H1 (cell line): ENCODE measurements at regions not wholly inside any gene's neighbourhood (a gene's known extent, or its start where the extent isn't known, plus 50 kb on each side); places are given as distances from the start of the nearest gene placed in this dataset.

Source experiments
- EP300 ChIP-seq, 2 experiments: IDR thresholded peaks; 1 replicate in 1 of 2; 2 replicates in 1 of 2; pipeline ENCODE4 v1.6.1; 2011 to 2012; ENCODE audit warnings: low read depth in 2 of 2, low read length in 2 of 2, mild to moderate bottlenecking in 2 of 2, borderline replicate concordance in 1 of 2, inconsistent platforms in 1 of 2, moderate library complexity in 1 of 2
- FOSL1 ChIP-seq: IDR thresholded peaks from 2 replicates; pipeline ENCODE4 v1.6.1; 2011; ENCODE audit warnings: mild to moderate bottlenecking, low read depth, low read length, moderate library complexity; ENCODE audit not compliant: insufficient read depth
- RXRA ChIP-seq: IDR thresholded peaks from 2 replicates; pipeline ENCODE4 v1.6.1; 2011; ENCODE audit warnings: low read depth, mild to moderate bottlenecking, low read length, moderate library complexity; ENCODE audit not compliant: insufficient read depth

DNA sequence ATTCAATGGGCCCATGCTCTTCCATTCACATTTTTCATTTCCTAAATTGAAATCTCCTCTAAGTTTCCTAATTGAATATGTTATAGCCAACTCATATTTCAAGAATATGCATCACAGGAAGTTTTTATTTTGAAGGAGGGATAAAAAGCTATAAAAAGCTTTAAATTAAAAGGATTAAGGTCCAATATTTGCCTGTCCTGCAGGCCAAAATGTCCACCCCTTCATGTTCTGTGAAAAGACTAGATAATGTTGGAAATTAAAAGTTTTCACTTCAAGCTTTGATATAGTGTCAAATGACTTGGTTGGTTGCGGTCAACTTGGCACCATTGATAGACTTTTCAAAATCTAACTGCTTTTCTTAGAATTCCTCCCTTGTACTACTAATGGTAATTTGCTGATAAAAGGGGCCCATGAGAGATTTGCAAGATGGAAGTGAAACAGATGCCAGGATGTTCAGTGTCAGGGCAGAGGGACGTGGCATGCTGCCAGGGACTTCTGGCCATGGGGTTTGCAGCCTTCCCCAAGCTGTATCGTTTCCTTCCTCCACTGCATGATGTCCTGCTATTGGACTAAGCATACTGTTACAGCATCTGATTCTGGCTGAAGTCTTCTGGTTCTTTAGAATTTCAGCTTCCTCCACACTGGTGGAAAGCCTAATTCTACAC, 547.3 kb upstream of the MIR17HG start (continued):
- TF ChIP-seq EP300 (IDR thresholded peaks at IDR 0.05; ENCODE audit: borderline replicate concordance in 1 of 2, low read depth in 2 of 2, low read length in 2 of 2) (no peak), RXRA (no peak), FOSL1 (no peak)
